Pancreas (tissue), 10 donors: ENCODE measurements at regions not wholly inside any gene's neighbourhood (a gene's known extent, or its start where the extent isn't known, plus 50 kb on each side); places are given as distances from the start of the nearest gene placed in this dataset.

Experiments
- ATAC-seq, 4 donors: fragments of 200-7000 bp; cut with Tn5 transposase; one replicate each; pipeline versions ENCODE4 v1.8.0 to v1.9.1; 2020; ENCODE audit warnings: mild to moderate bottlenecking in 4 of 4, moderate library complexity in 4 of 4
- DNase-seq, 6 donors: peaks; one replicate each; pipeline ENCODE4 v3.0.0-alpha.2; 2020
- FAIRE-seq: peaks from 2 replicates; lab custom pipeline; 2012; peaks lifted over from hg19 to GRCh38; lab: Jason Lieb, UNC
- H3K27ac ChIP-seq, 4 donors: fragments of 200-600 bp; sonication (generic); 1 replicate in 3 of 4; 2 replicates in 1 of 4; pipeline versions ENCODE4 v1.5.0 to v1.8.0; 2020
- H3K27me3 ChIP-seq, 4 donors: fragments of 200-600 bp; one replicate each; pipeline ENCODE4 v1.8.0; 2021
- H3K36me3 ChIP-seq, 3 donors: fragments of 200-600 bp; sonication (generic) in 1 of 3; one replicate each; pipeline versions ENCODE4 v1.5.0 to v1.8.0; 2020 to 2021
- H3K4me1 ChIP-seq, 3 donors: fragments of 200-600 bp; one replicate each; pipeline ENCODE4 v1.8.0; 2021
- H3K4me3 ChIP-seq, 4 donors: fragments of 200-600 bp; sonication (generic) in 2 of 4; one replicate each; pipeline versions ENCODE4 v1.5.0 to v1.8.0; 2020 to 2021
- H3K9me3 ChIP-seq, 4 donors: fragments of 200-600 bp; one replicate each; pipeline ENCODE4 v1.8.0; 2021
- CTCF ChIP-seq, 4 donors: fragments of 200-600 bp; sonication (generic) in 3 of 4; IDR thresholded peaks; one replicate each; pipeline versions ENCODE4 v1.5.0 to v1.8.0; 2021; ENCODE audit warnings: antibody characterized with exemption in 4 of 4
- WGBS, 2 donors: extraction: QIAGEN DNeasy Blood & Tissue Kit; methylation state at CpG; one replicate each; pipeline ENCODE4 v1.1.7; 2013; 5-methylcytosine and 5-hydroxymethylcytosine counted together
- intact Hi-C, 3 donors: fragments of 100-400 bp; cut with DNase I; formaldehyde crosslinking; loops; one replicate each; pipeline versions ENCODE4 v1.11.1 to v1.14.2; 2022
- donor health status: healthy with polysubstance abuse.
- donor health status: DM: no; HTN: no; CAD: no; lungs with moderate emphysema.
- donor health status: DM: no; HTN: no; CAD: no.
- donor health status: control.
- donor health status: control.
- donor health status: Bipolar disorder and iron deficiency.
- donor health status: DM: yes; HTN: yes; CAD: no.
- donor health status: DM: no; HTN: no; CAD: no.
- donor health status: DM: no; HTN: no; CAD: no.
- donor health status: DM: yes; HTN: yes; CAD: no.

GRCh38 chr4:181613200-181613599, 630.0 kb upstream of the TENM3 start:
- WGBS, 2 donors, result 63 to 79% methylated on average over 6 of the region's 6 CpGs
- no peaks in the 10 kb centered on the region for H3K27me3 ChIP-seq
- ATAC-seq, result no peak
- H3K27ac ChIP-seq, result no peak overlapping the region
- no peak overlapping the region for H3K4me3 ChIP-seq
- intact Hi-C loops, result no loop called here
- H3K4me1 ChIP-seq, result no peaks in the 10 kb centered on the region
- no peaks in the 10 kb centered on the region for H3K9me3 ChIP-seq
- no peak for FAIRE-seq
- no peaks in the 10 kb centered on the region for H3K36me3 ChIP-seq
- TF ChIP-seq CTCF (IDR thresholded peaks at IDR 0.05), result no peak
- DNase-seq, result no peak

DNA sequence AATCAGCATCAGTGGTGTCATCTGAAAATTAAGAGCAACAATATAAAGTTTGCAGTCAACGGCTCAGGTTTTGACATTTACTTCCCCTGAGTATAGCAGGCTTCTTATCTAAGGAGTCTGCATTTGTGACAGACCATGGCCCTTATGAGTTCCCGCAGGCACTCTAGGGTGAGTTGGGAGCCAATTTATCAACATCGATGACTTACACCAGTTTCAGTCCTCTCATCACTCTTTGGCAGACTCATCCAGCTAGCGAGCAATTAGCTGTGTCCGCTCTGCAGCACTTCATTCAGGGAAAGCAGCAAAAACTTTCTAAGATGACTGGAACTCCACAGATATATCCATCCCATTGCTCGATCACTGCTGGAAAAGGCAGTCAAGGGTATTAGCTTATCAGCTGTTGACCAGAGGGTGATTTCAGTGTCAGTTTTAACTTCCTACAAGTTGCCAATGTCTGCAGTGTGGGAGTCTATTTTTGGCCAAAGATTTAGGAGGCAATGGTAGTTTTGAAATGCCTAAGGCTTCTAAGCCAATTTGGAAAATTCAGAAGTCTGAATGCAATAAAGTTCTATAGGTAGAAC, 625.1 kb upstream of the TENM3 start:
- ATAC-seq (no peak), FAIRE-seq (no peak), DNase-seq (no peak)
- Histone ChIP-seq H3K27ac (no peak overlapping the region), H3K36me3 (no peaks in the 10 kb centered on the region), H3K27me3 (no peaks in the 10 kb centered on the region), H3K4me1 (no peaks in the 10 kb centered on the region), H3K9me3 (no peaks in the 10 kb centered on the region), H3K4me3 (no peak overlapping the region)
- no peak for TF ChIP-seq CTCF (IDR thresholded peaks at IDR 0.05)
- WGBS, 2 donors, result 59 to 77% methylated on average over 6 of the region's 6 CpGs
- intact Hi-C loops, result no loop called here

DNA sequence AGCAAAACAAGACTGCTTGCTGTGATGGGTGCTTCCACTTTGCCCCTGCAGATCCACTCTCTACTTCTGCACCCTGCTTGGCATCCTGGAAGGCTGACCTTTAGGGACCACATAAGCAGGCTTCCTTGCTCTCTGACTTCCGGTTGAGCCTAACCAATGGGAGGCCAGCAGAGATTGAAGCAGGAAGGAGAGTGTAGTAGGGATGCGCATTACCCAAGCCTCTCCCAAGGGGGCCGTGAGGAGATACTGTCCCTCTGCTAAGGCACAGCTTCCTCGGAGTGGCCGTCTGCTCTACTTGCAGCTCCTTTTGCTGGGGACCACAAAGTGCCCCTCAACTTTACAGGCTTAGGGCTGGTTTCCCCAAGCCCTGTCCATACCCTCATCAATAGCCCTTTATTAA, 624.3 kb upstream of the TENM3 start:
- H3K36me3 ChIP-seq, result no peaks in the 10 kb centered on the region
- 57 to 74% methylated on average over 5 of the region's 5 CpGs for WGBS, 2 donors
- ATAC-seq (no peak), DNase-seq (no peak), FAIRE-seq (no peak)
- no peaks in the 10 kb centered on the region for H3K27me3 ChIP-seq
- H3K9me3 ChIP-seq, result no peaks in the 10 kb centered on the region
- TF ChIP-seq CTCF (IDR thresholded peaks at IDR 0.05), result no peak
- intact Hi-C loops, result no loop called here
- no peak overlapping the region for H3K27ac ChIP-seq
- no peaks in the 10 kb centered on the region for H3K4me1 ChIP-seq
- no peak overlapping the region for H3K4me3 ChIP-seq

DNA sequence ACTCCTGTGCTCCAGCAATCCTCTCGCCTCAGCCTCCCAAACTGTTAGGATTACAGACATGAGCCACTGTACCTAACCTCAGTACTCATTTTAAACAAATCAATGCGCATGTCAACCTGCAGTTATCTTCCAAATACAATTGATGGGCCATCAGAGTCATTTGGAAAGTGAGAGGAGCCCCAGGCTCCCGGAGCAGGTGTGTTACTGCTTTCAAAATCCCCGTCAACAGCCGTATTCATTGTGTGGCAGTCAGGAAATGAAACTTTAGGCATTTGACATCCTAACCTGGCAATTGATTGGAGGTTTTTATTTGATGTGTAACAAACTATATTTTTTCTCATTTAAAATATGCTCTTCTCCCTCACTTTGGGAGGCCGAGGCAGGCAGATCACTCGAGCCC, 623.6 kb upstream of the TENM3 start:
- FAIRE-seq (no peak), ATAC-seq (no peak), DNase-seq (no peak)
- Histone ChIP-seq H3K27ac (no peak overlapping the region), H3K4me3 (no peak overlapping the region), H3K36me3 (no peaks in the 10 kb centered on the region), H3K9me3 (no peaks in the 10 kb centered on the region), H3K27me3 (no peaks in the 10 kb centered on the region), H3K4me1 (no peaks in the 10 kb centered on the region)
- TF ChIP-seq CTCF (IDR thresholded peaks at IDR 0.05), result no peak
- intact Hi-C loops, result no loop called here
- WGBS, 2 donors, result 59 to 63% methylated on average over 7 of the region's 7 CpGs

DNA sequence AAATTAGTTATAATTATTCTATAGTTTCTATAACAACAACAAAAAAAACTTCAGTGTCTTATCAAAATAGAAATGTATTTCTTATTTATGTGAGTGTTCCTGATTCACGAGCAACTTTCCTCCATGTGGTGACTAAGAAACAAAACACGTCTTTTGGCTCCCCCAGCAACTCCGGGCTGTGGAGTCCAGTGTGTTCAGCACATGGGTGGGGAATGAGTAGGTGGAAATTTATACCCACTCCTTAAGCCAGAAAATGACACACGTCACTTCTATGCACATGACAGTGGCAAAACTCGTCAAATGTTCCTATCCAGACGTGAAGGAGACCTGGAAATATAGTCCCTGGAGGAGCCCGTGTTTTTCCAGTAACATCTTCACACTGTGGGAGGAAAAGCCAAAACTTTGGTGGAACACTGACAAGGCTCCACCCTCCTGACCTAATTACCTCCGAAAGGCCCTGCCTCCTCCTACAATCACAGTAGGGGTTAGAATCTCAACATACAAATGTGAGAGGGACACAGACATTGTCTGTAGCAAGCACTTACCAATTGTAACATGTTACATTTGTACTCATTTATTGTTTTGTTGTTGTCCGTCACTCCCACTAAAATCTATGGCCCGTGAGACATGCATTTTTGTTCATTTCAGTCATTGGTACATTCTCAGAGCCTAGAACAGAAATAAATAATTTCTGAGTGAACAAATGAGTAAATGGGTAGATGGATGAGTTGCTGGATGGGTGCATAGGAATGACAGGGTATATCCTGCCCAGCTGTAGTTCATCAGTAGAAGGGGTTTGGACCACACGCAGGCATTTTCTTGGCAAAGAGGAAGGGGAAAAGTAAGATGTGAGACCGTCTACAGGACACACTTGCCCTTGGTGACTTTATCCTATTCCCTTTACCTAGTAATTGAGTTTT, 605.8 kb upstream of the TENM3 start:
- no peak for ATAC-seq
- WGBS, 2 donors, result 64 to 73% methylated on average over 12 of the region's 12 CpGs
- Histone ChIP-seq H3K4me3 (no peak overlapping the region), H3K36me3 (no peaks in the 10 kb centered on the region), H3K9me3 (no peaks in the 10 kb centered on the region), H3K4me1 (no peaks in the 10 kb centered on the region), H3K27me3 (no peaks in the 10 kb centered on the region), H3K27ac (no peak overlapping the region)
- no peak for TF ChIP-seq CTCF (IDR thresholded peaks at IDR 0.05)
- intact Hi-C loops, result no loop called here
- no peak for FAIRE-seq
- DNase-seq, result no peak
